ENCODE measurements at regions not wholly inside any gene's neighbourhood (a gene's known extent, or its start where the extent isn't known, plus 50 kb on each side); places are given as distances from the start of the nearest gene placed in this dataset. TPM values are rescaled to one million over a fixed set of nuclear protein-coding genes. Genes with fewer than 3 reads are reported as not detected.

Small RNA genes in the stretch of these regions (microRNA-seq; reads per million reads assigned to microRNA genes)
- not detected for gene MIR3974 (ENCODE audit: borderline microRNAs expressed, borderline replicate concordance)
